RWPE2 (cell line): ENCODE measurements at regions not wholly inside any gene's neighbourhood (a gene's known extent, or its start where the extent isn't known, plus 50 kb on each side); places are given as distances from the start of the nearest gene placed in this dataset.
"Not testable (repeated sequence)": the region's sequence is repeated elsewhere in the genome, so short reads cannot be mapped to it uniquely, and the experiment has no call there.

Experiments
- ATAC-seq: fragments of 200-7000 bp; cut with Tn5 transposase; 3 replicates; pipeline ENCODE4 v1.9.1; 2021; ENCODE audit warnings: low read depth
- DNase-seq: peaks from one replicate; pipeline ENCODE4 v3.0.0-alpha.2; 2020; ENCODE audit warnings: low spot score
- H3K27ac ChIP-seq: fragments of 450-650 bp; 2 replicates; pipeline ENCODE4 v1.5.1; 2017; ENCODE audit warnings: mild to moderate bottlenecking; ENCODE audit not compliant: poor library complexity, severe bottlenecking
- H3K27me3 ChIP-seq: fragments of 250-450 bp; sonication (Bioruptor Pico); 2 replicates; pipeline ENCODE4 v1.5.1; 2021; ENCODE audit warnings: mild to moderate bottlenecking, moderate library complexity; ENCODE audit not compliant: insufficient read depth, poor library complexity, severe bottlenecking
- H3K36me3 ChIP-seq: fragments of 250-450 bp; sonication (Bioruptor Pico); 2 replicates; pipeline ENCODE4 v1.5.1; 2020; ENCODE audit warnings: low read depth, mild to moderate bottlenecking, moderate library complexity
- H3K4me1 ChIP-seq: fragments of 250-450 bp; sonication (Bioruptor Pico); 2 replicates; pipeline ENCODE4 v1.5.1; 2021; ENCODE audit warnings: mild to moderate bottlenecking, moderate library complexity; ENCODE audit not compliant: insufficient read depth, poor library complexity, severe bottlenecking
- H3K4me3 ChIP-seq: fragments of 250-450 bp; sonication (Bioruptor Pico); 2 replicates; pipeline ENCODE4 v1.5.1; 2021; ENCODE audit warnings: mild to moderate bottlenecking, moderate library complexity; ENCODE audit not compliant: severe bottlenecking
- H3K9me3 ChIP-seq: fragments of 250-450 bp; sonication (Bioruptor Pico); 2 replicates; pipeline ENCODE4 v1.5.1; 2021; ENCODE audit warnings: mild to moderate bottlenecking, moderate library complexity; ENCODE audit not compliant: severe bottlenecking
- CTCF ChIP-seq: fragments of 450-650 bp; IDR thresholded peaks from one replicate; pipeline ENCODE4 v1.5.1; 2017; ENCODE audit warnings: mild to moderate bottlenecking, moderate library complexity; ENCODE audit not compliant: poor library complexity, severe bottlenecking

DNA sequence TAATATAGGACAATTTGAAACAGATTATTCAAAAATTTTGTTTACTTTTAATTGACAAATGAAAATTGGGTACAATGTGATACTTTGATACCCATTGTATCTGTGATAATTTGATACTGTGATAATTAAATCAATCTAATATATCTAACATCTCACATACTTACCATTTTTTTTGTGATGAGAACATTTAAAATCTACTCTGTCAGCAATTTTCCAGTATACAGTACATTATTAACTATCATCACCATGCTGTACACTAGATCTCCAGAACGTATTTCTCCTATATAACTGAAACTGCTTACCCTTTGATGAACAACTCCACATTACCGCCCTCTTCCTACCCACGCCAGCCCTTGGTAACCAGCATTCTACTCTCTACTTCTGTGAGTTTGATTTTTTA is 139.7 kb upstream of the TFPI start:
- Histone ChIP-seq H3K4me1 (peaks cover 4% of the 10 kb centered on the region), H3K36me3 (no peaks in the 10 kb centered on the region), H3K27me3 (no peaks in the 10 kb centered on the region), H3K9me3 (no peaks in the 10 kb centered on the region), H3K4me3 (no peak overlapping the region), H3K27ac (no peak overlapping the region)
- DNase-seq, result no peak
- no peak for ATAC-seq
- TF ChIP-seq CTCF, result no peak

GRCh38 chr2:187696644-187697043 is 142.4 kb upstream of the TFPI start:
- H3K27me3 ChIP-seq, ATAC-seq: not testable (repeated sequence)

DNA sequence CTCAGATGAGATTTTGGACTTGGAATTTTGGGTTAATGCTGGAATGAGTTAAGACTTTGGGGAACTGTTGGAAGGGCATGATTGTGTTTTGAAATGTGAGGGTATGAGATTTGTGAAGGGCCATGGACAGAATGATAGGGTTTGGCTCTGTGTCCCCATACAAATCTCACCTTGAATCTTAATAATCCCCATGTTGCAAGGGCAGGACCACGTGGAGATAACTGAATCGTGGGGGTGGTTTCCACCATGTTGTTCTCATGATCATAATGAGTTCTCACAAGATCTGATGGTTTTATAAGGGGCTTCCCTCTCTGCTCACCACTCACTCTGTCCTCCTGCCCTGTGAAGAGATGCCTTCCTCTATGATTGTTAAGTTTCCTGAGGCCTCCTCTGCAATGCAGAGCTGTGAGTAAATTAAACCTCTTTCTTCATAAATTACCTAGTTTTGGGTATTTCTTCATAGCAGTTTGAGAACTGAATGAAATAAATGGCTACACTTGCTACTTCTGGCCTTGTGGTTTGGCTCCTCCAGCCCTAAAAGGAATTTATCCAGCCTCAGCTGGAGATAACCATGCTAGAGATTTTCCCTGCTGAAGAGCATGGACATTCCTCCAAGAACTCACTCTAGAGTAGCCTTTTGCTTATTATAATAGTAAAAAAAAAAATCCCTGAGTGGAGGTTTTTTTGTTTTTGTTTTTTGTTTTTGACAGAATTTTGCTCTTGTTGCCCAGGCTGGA is 144.3 kb upstream of the TFPI start:
- DNase-seq, result no peak
- no peak overlapping the region for H3K27ac ChIP-seq
- no peaks in the 10 kb centered on the region for H3K9me3 ChIP-seq
- H3K36me3 ChIP-seq, result no peaks in the 10 kb centered on the region
- H3K4me3 ChIP-seq, result no peak overlapping the region
- H3K27me3 ChIP-seq, result no peaks in the 10 kb centered on the region
- H3K4me1 ChIP-seq, result no peaks in the 10 kb centered on the region
- no peak for ATAC-seq
- TF ChIP-seq CTCF, result no peak

More at GRCh38 chr2:187696644-187697043, 142.4 kb upstream of the TFPI start:
- not testable (repeated sequence) for H3K36me3 ChIP-seq, H3K9me3 ChIP-seq, DNase-seq, H3K4me3 ChIP-seq, H3K27ac ChIP-seq, H3K4me1 ChIP-seq

GRCh38 chr2:187702157-187702556 is 147.9 kb upstream of the TFPI start:
- Histone ChIP-seq H3K36me3 (no peaks in the 10 kb centered on the region), H3K4me1 (no peaks in the 10 kb centered on the region), H3K9me3 (no peaks in the 10 kb centered on the region), H3K27me3 (no peaks in the 10 kb centered on the region), H3K27ac (no peak overlapping the region), H3K4me3 (no peak overlapping the region)
- DNase-seq, result no peak
- no peak for TF ChIP-seq CTCF
- ATAC-seq, result no peak

GRCh38 chr2:187708272-187708671 is 154.0 kb upstream of the TFPI start:
- no peaks in the 10 kb centered on the region for H3K9me3 ChIP-seq
- DNase-seq (no peak), ATAC-seq (no peak)
- TF ChIP-seq CTCF, result no peak
- no peaks in the 10 kb centered on the region for H3K27me3 ChIP-seq
- no peaks in the 10 kb centered on the region for H3K4me1 ChIP-seq
- no peak overlapping the region for H3K27ac ChIP-seq
- H3K4me3 ChIP-seq, result no peak overlapping the region
- no peaks in the 10 kb centered on the region for H3K36me3 ChIP-seq
